Sigmoid colon (tissue), 6 donors: ENCODE measurements at regions not wholly inside any gene's neighbourhood (a gene's known extent, or its start where the extent isn't known, plus 50 kb on each side); places are given as distances from the start of the nearest gene placed in this dataset.

Experiments used
- DNase-seq: peaks from one replicate; pipeline ENCODE4 v3.0.0-alpha.2; 2019
- H3K27ac ChIP-seq, 4 donors: fragments of 200-600 bp; sonication (generic); one replicate each; pipeline ENCODE4 v1.5.1; 2016 to 2019; ENCODE audit warnings: mild to moderate bottlenecking in 1 of 4
- H3K27me3 ChIP-seq, 3 donors: fragments of 200-600 bp; sonication (generic); one replicate each; pipeline ENCODE4 v1.5.1; 2019; ENCODE audit warnings: mild to moderate bottlenecking in 1 of 3
- H3K36me3 ChIP-seq, 4 donors: fragments of 200-600 bp; sonication (generic); one replicate each; pipeline ENCODE4 v1.5.1; 2016 to 2019
- H3K4me1 ChIP-seq, 4 donors: fragments of 200-600 bp; sonication (generic); one replicate each; pipeline ENCODE4 v1.5.1; 2017 to 2019
- H3K4me3 ChIP-seq, 4 donors: fragments of 200-600 bp; sonication (generic); one replicate each; pipeline ENCODE4 v1.5.1; 2017 to 2019; ENCODE audit warnings: mild to moderate bottlenecking in 2 of 4, moderate library complexity in 1 of 4
- H3K9me3 ChIP-seq, 4 donors: fragments of 200-600 bp in 3 of 4; sonication (generic) in 3 of 4; one replicate each; pipeline versions ENCODE4 v1.5.1 to v1.6.1; 2013 to 2019
- CTCF ChIP-seq, 4 experiments: fragments of 450-650 bp in 3 of 4; fragments of 200-600 bp in 1 of 4; IDR thresholded peaks; one replicate each; pipeline ENCODE4 v1.5.1; 2016 to 2019; ENCODE audit warnings: antibody characterized with exemption in 4 of 4, mild to moderate bottlenecking in 3 of 4, moderate library complexity in 2 of 4
- EP300 ChIP-seq, 4 donors: sonication (generic); formaldehyde crosslinking; IDR thresholded peaks; one replicate each; pipeline ENCODE4 v1.6.1; 2017; ENCODE audit warnings: antibody characterized with exemption in 4 of 4
- POLR2A ChIP-seq, 2 donors: fragments of 450-650 bp; IDR thresholded peaks; one replicate each; pipeline ENCODE4 v1.6.1; 2016; ENCODE audit warnings: antibody characterized with exemption in 2 of 2, mild to moderate bottlenecking in 2 of 2, moderate library complexity in 2 of 2
- POLR2AphosphoS5 ChIP-seq, 4 donors: sonication (generic); formaldehyde crosslinking; IDR thresholded peaks; one replicate each; pipeline ENCODE4 v1.6.1; 2017; ENCODE audit warnings: antibody characterized with exemption in 4 of 4
- WGBS, 2 donors: extraction: QIAGEN DNeasy Blood & Tissue Kit; methylation state at CpG; one replicate each; pipeline ENCODE4 v1.1.7; 2013; 5-methylcytosine and 5-hydroxymethylcytosine counted together
- intact Hi-C: fragments of 100-400 bp; cut with DNase I; formaldehyde crosslinking; loops from one replicate; pipeline ENCODE4 v1.15.1; 2023
- donor health status: healthy with polysubstance abuse.
- donor health status: healthy.

- Histone ChIP-seq H3K27me3 (no peaks in the 10 kb centered on the region), H3K4me3 (no peak overlapping the region), H3K36me3 (no peaks in the 10 kb centered on the region), H3K27ac (no peak overlapping the region), H3K4me1 (peaks cover 0 to 4% (median 0%) of the 10 kb centered on the region in 4 donors), H3K9me3 (no peaks in the 10 kb centered on the region)
- intact Hi-C loops, result no loop called here
- DNase-seq, result no peak
- 54 to 64% methylated on average over 10 of the region's 10 CpGs for WGBS, 2 donors
- TF ChIP-seq CTCF (IDR thresholded peaks at IDR 0.05) (no peak), EP300 (IDR thresholded peaks at IDR 0.05) (no peak), POLR2A (IDR thresholded peaks at IDR 0.05) (no peak), POLR2AphosphoS5 (IDR thresholded peaks at IDR 0.05) (no peak)
Measured at GRCh38 chr13:40315416-40316064, 350.9 kb downstream of the FOXO1 start.

DNA sequence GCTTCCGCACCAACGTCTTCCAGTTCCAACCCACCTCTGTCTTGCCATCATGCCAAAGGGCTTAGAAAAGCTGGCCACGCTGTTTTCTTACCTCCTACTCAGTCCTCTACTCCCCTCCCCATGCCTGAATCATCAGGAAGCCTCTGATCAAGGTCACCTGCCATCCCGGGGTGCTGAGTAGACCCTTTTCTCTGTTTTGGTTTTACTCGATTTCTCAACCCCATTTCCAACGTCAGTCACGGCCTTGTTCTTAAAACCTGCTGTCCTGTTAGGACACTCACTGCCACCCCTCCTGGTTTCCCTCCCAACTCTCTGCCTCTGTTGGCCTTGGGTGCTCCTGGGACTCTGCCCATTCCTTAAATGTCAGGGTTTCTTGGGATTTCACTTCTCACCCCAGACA is 350.1 kb downstream of the FOXO1 start:
- H3K27me3 ChIP-seq, result no peaks in the 10 kb centered on the region
- H3K4me3 ChIP-seq, result no peak overlapping the region
- H3K36me3 ChIP-seq, result no peaks in the 10 kb centered on the region
- WGBS, 2 donors, result 80 to 83% methylated on average over 7 of the region's 7 CpGs
- no peak overlapping the region for H3K27ac ChIP-seq
- H3K4me1 ChIP-seq, result peaks cover 0 to 4% (median 0%) of the 10 kb centered on the region in 4 donors
- no peaks in the 10 kb centered on the region for H3K9me3 ChIP-seq
- DNase-seq, result no peak
- intact Hi-C loops, result no loop called here
- TF ChIP-seq EP300 (IDR thresholded peaks at IDR 0.05) (no peak), CTCF (IDR thresholded peaks at IDR 0.05) (no peak), POLR2A (IDR thresholded peaks at IDR 0.05) (no peak), POLR2AphosphoS5 (IDR thresholded peaks at IDR 0.05) (no peak)

DNA sequence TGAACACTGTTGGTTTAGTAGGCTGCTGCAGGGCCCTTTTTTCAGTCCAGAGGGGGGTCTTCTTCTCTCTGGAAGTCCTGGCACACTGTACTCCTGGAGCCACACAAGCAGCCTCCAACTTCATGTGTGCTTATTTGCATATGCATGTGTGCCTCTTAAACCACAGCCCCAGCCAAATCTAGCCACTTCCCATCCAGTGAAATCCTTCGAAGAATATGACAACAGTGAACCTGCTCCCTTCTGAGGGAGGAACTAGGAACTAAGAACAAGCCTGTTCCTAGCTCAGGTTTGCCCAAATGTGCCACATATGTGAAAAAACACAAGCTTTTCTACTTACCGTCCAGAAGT is 348.5 kb downstream of the FOXO1 start:
- peaks cover 0 to 4% (median 0%) of the 10 kb centered on the region in 4 donors for H3K4me1 ChIP-seq
- 64 to 88% methylated on average over 2 of the region's 2 CpGs for WGBS, 2 donors
- no peak overlapping the region for H3K4me3 ChIP-seq
- no peak for DNase-seq
- H3K9me3 ChIP-seq, result peaks cover 0 to under 1% (median 0%) of the 10 kb centered on the region in 4 donors
- H3K27me3 ChIP-seq, result no peaks in the 10 kb centered on the region
- no peak overlapping the region for H3K27ac ChIP-seq
- intact Hi-C loops, result no loop called here
- TF ChIP-seq POLR2A (IDR thresholded peaks at IDR 0.05) (no peak), EP300 (IDR thresholded peaks at IDR 0.05) (no peak), CTCF (IDR thresholded peaks at IDR 0.05) (no peak), POLR2AphosphoS5 (IDR thresholded peaks at IDR 0.05) (no peak)
- H3K36me3 ChIP-seq, result no peaks in the 10 kb centered on the region

GRCh38 chr13:40318366-40318765 is 348.1 kb downstream of the FOXO1 start:
- no peak for TF ChIP-seq POLR2AphosphoS5 (IDR thresholded peaks at IDR 0.05)
- TF ChIP-seq POLR2A (IDR thresholded peaks at IDR 0.05), result no peak
- no peak for TF ChIP-seq EP300 (IDR thresholded peaks at IDR 0.05)
- no peak for TF ChIP-seq CTCF (IDR thresholded peaks at IDR 0.05)
- no peaks in the 10 kb centered on the region for H3K36me3 ChIP-seq
- intact Hi-C loops, result no loop called here
- H3K4me3 ChIP-seq, result no peak overlapping the region
- DNase-seq, result no peak
- 35 to 50% methylated on average over 2 of the region's 2 CpGs for WGBS, 2 donors
- no peak overlapping the region for H3K27ac ChIP-seq
- no peaks in the 10 kb centered on the region for H3K27me3 ChIP-seq
- peaks cover 0 to 4% (median 0%) of the 10 kb centered on the region in 4 donors for H3K4me1 ChIP-seq
- peaks cover 0 to 3% (median 0%) of the 10 kb centered on the region in 4 donors for H3K9me3 ChIP-seq
